ENCODE measurements at regions not wholly inside any gene's neighbourhood (a gene's known extent, or its start where the extent isn't known, plus 50 kb on each side); places are given as distances from the start of the nearest gene placed in this dataset.

GRCh38 chr6:40957616-40958492 lies 81.2 kb downstream of the UNC5CL start (continued):
- TF ChIP-seq BCL6 (CRISPR knock-in tag; IDR thresholded peaks at IDR 0.05), result peak; percentile 28; the same call in 1 of the 2 replicates
- TF ChIP-seq ZNF44 (CRISPR knock-in tag; IDR thresholded peaks at IDR 0.05), result no peak
- TF ChIP-seq ZFY (CRISPR knock-in tag; IDR thresholded peaks at IDR 0.05), result 0 out of 2 replicates have a peak, but pooled peaks have one; percentile 15
- TF ChIP-seq ZNF777 (CRISPR knock-in tag; IDR thresholded peaks at IDR 0.05), result no peak
- peak; percentile 68; the same call in 1 of the 2 replicates for TF ChIP-seq SRF (IDR thresholded peaks at IDR 0.05; ENCODE audit: low read depth, low read length)
- TF ChIP-seq ZNF781 (CRISPR knock-in tag; IDR thresholded peaks at IDR 0.05; ENCODE audit: borderline replicate concordance, not compliant biosample characterization), result no peak
- no peak for TF ChIP-seq MEF2D (CRISPR knock-in tag; IDR thresholded peaks at IDR 0.05)
- TF ChIP-seq HNF4A (CRISPR knock-in tag; IDR thresholded peaks at IDR 0.05), result peak; percentile 25
- no peak for TF ChIP-seq ZIK1 (CRISPR knock-in tag; IDR thresholded peaks at IDR 0.05; ENCODE audit: borderline replicate concordance, low read depth)
- TF ChIP-seq ZNF503 (CRISPR knock-in tag; IDR thresholded peaks at IDR 0.05), result 0 out of 2 replicates have a peak, but pooled peaks have one; percentile 51
- no peak for TF ChIP-seq JUN (CRISPR knock-in tag; IDR thresholded peaks at IDR 0.05)
- TF ChIP-seq MAFK (conservative IDR thresholded peaks at IDR 0.05 in 1 of 2, IDR thresholded peaks at IDR 0.05 in 1 of 2; ENCODE audit: low read length in 2 of 2), result 0 out of 4 replicates have a peak, but pooled peaks of 1 of the 2 experiments have one; percentile 2
- no peak for TF ChIP-seq BORCS8-MEF2B (CRISPR knock-in tag; IDR thresholded peaks at IDR 0.05)
- TF ChIP-seq ZNF3 (CRISPR knock-in tag; IDR thresholded peaks at IDR 0.05), result no peak
- TF ChIP-seq FOXA1 (IDR thresholded peaks at IDR 0.05), result no peak
- TF ChIP-seq FOXA1 (CRISPR knock-in tag; IDR thresholded peaks at IDR 0.05), result peak; percentile 60; the same call in 1 of the 2 replicates
- TF ChIP-seq ZNF235 (CRISPR knock-in tag; IDR thresholded peaks at IDR 0.05; ENCODE audit: borderline replicate concordance), result no peak
